ENCODE measurements at regions not wholly inside any gene's neighbourhood (a gene's known extent, or its start where the extent isn't known, plus 50 kb on each side); places are given as distances from the start of the nearest gene placed in this dataset.

DNA sequence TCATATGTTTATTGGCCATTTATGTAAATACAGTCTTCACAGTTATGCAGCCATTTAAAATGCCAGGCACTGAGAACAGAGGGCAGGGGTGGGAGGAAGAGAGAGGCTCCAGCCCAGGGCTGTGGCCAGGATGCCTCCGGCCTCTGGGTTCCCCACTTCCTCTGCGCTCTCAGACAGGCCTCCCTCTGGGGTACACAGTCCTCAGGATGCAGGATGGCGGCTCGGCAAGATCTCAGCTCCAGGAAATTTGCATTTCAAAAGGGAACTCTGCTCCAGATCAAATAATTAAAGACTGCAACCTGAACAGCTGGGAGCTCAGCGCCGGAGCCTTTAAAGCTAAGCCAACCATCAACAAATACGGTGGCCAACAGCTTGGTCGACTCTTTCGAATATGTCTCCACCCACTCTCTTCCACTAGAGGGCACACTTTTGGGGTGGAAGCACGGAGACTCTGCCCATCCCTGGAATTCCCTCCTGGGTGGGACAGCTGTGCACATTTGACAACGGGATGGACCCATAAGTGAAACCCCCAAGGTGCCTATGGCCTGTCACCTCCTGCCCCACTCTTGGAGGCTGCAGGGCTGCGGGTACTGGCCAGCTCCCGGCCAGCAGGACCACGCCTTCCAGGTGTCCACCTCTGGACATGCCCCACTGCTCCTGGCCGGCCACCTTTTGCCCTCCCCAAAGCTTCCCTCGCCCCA is 1044.7 kb downstream of the BRD1 start:
- TF ChIP-seq, protein P1, sequence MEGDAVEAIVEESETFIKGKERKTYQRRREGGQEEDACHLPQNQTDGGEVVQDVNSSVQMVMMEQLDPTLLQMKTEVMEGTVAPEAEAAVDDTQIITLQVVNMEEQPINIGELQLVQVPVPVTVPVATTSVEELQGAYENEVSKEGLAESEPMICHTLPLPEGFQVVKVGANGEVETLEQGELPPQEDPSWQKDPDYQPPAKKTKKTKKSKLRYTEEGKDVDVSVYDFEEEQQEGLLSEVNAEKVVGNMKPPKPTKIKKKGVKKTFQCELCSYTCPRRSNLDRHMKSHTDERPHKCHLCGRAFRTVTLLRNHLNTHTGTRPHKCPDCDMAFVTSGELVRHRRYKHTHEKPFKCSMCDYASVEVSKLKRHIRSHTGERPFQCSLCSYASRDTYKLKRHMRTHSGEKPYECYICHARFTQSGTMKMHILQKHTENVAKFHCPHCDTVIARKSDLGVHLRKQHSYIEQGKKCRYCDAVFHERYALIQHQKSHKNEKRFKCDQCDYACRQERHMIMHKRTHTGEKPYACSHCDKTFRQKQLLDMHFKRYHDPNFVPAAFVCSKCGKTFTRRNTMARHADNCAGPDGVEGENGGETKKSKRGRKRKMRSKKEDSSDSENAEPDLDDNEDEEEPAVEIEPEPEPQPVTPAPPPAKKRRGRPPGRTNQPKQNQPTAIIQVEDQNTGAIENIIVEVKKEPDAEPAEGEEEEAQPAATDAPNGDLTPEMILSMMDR (IDR thresholded peaks at IDR 0.05 in 8 of 11, conservative IDR thresholded peaks at IDR 0.05 in 3 of 11) = no peak
- no peak for TF ChIP-seq POLR2A (IDR thresholded peaks at IDR 0.05)
- no peak for TF ChIP-seq POLR2AphosphoS5 (IDR thresholded peaks at IDR 0.05)

All from spleen (tissue), 7 donors.